ENCODE measurements at regions not wholly inside any gene's neighbourhood (a gene's known extent, or its start where the extent isn't known, plus 50 kb on each side); places are given as distances from the start of the nearest gene placed in this dataset.

- DNase-seq = no peak
- peak; percentile 53 for ATAC-seq
These were observed 99.1 kb upstream of the HDAC4 start for GRCh38 chr2:239499726-239500573.

DNA sequence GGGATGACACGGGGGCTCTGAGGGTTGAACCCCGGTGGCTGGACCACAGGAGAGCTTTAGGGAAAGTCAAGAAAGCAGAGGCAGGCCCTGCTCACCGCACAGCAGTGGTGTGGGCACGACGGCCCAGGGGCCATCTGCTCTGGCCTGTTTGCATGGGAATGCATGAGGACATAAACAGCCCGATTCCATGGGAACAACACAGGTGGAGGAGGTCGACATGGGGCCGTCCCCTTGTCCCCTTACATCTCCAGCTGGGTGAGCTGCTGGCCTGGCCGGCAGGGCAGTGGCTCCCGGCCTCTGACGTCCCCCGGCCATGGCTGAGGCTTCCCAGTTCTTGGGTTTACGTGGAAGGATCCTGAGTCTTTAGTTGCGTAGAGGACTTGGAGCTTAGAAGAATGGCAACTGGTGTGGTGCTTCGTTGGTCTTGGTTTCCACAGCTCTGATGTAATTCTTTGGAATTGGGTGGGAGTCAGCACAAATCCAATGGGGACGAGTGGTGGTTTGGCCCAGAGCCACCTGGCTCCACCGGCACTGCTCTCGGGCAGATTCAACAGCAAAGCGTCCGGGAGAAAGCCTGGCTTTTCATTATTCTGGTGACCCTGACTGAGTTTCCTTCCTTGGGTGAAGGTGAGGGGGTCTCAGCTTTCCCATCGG is 98.3 kb upstream of the HDAC4 start:
- intact Hi-C loops (cut with micrococcal nuclease) = no loop called here
- DNase-seq (peak; percentile 74), ATAC-seq (peak; percentile 86)

More at GRCh38 chr2:239499726-239500573, 99.1 kb upstream of the HDAC4 start:
- intact Hi-C loops (cut with micrococcal nuclease) = no loop called here

- ATAC-seq (no peak), DNase-seq (no peak)
- intact Hi-C loops (cut with micrococcal nuclease) = no loop called here
These were observed 97.8 kb upstream of the HDAC4 start for GRCh38 chr2:239498576-239498975.

GRCh38 chr2:239496700-239497099 is 95.9 kb upstream of the HDAC4 start:
- DNase-seq (no peak), ATAC-seq (no peak)
- intact Hi-C loops (cut with micrococcal nuclease) = no loop called here

- ATAC-seq = no peak
- DNase-seq = no peak
- intact Hi-C loops (cut with micrococcal nuclease) = no loop called here
These were observed 95.0 kb upstream of the HDAC4 start for GRCh38 chr2:239495791-239496233.

- no peak for ATAC-seq
- no peak for DNase-seq
- intact Hi-C loops (cut with micrococcal nuclease) = no loop called here
These were observed 94.4 kb upstream of the HDAC4 start for GRCh38 chr2:239495175-239495574.

GRCh38 chr2:239494578-239494977 is 93.8 kb upstream of the HDAC4 start:
- no peak for DNase-seq
- ATAC-seq = no peak
- intact Hi-C loops (cut with micrococcal nuclease) = no loop called here

- intact Hi-C loops (cut with micrococcal nuclease) = no loop called here
- DNase-seq = no peak
- no peak for ATAC-seq
These were observed 88.7 kb upstream of the HDAC4 start for GRCh38 chr2:239489481-239489880.

- intact Hi-C loops (cut with micrococcal nuclease) = no loop called here
- DNase-seq = no peak
- ATAC-seq = no peak
These were observed 87.3 kb upstream of the HDAC4 start for GRCh38 chr2:239488125-239488524.

- no peak for ATAC-seq
- no peak for DNase-seq
- intact Hi-C loops (cut with micrococcal nuclease) = no loop called here
These were observed 86.5 kb upstream of the HDAC4 start for GRCh38 chr2:239487272-239487671.

- no peak for ATAC-seq
- intact Hi-C loops (cut with micrococcal nuclease) = no loop called here
- no peak for DNase-seq
These were observed 84.8 kb upstream of the HDAC4 start for GRCh38 chr2:239485622-239486021.

DNA sequence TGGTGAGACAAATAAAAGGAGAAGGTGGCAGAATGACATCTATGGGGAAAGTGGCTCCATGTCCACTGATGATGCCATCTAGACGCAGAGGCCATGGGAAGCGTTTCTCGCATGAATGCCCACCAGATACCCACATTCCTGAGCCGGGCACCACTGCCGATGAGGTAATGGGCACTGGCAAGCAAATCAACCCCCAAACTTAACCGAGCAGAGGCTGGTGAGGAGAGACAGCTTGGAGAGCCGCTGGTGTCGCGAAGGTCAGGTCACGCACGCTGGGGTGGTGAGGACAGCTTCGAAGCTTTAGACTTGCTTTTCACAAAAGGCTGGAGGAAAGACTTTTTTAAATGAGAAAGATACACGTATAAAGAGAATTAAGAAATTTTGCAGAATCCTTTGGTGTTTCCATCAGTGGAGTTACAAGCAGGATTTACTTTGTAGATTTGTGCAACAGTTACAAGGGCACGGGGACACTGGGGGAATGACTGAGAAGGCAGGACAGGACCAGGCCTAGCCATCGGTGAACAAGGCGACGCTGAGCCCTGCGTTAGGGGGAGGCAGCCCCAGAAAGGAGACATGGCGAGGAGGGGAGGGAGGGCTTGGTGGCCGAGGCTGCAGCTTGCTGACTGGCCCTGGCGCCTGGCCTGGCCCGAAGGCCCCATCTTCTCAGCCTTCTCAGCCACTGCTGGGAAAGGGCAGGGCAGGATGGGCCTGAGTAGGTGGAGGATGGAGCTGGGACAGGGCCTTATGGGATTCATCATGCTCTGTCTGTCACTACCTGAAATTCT is 83.9 kb upstream of the HDAC4 start:
- DNase-seq (no peak), ATAC-seq (no peak)
- intact Hi-C loops (cut with micrococcal nuclease) = no loop called here

GRCh38 chr2:239482778-239483712 is 82.2 kb upstream of the HDAC4 start:
- DNase-seq (no peak), ATAC-seq (no peak)
- intact Hi-C loops (cut with micrococcal nuclease) = no loop called here

DNA sequence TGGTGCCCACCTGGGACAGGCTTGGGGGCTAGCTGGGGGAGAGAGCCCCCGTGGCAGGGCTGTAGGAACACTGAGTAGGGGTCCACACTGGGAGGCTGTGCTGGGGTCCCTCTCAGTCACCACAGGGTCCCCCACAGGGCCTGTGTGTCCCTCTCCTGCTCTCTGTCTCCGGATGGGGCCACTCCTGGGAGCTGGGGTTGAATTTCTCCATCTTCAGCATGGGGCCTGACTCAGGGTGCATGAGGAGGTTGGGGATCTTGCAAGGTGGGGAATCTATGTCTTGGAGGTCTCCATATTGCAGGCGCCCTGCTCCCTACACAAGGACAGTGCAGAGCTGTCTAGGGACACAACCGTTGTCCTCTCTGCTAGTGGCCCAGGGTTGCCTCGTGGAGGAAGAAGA is 78.7 kb upstream of the HDAC4 start:
- intact Hi-C loops (cut with micrococcal nuclease) = no loop called here
- ATAC-seq (no peak), DNase-seq (no peak)

GRCh38 chr2:239477591-239477990 is 76.8 kb upstream of the HDAC4 start:
- no peak for DNase-seq
- no peak for ATAC-seq
- intact Hi-C loops (cut with micrococcal nuclease) = no loop called here

DNA sequence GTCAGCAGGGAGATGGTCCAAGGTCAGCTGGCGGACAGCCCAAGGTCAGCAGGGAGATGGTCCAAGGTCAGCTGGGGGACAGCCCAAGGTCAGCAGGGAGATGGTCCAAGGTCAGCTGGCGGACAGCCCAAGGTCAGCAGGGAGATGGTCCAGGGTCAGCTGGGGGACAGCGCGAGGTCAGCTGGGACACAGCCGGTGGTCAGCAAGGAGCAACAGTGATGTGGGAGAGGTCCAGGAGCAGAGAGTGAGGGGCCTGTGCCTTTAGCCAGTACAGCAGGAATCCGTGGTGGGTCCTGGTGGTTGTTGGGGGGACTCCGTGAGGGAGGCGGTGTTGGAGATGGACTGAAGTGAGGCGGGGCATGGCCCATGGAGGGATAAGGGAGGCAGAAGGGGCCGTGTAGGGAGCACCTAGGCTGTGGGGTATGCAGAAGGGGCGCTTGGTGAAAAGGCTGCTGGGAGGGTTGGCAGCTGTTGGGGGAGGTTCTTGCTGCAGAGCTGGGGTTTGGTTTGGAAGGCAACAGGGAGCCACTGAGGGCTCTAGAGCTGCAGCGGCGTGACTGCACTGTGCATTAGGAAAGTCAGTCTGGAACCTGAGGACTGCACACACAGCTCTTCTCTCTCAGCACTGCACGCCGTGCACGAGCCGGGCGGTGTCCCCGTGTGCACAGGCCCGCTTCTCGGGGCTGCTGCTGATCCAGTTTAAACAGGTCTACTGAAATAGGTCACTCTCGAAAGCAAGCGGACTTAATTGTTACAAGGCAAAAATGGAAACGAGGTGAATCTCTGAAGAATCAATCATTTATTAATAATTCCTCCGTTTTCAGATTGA is 76.2 kb upstream of the HDAC4 start:
- intact Hi-C loops (cut with micrococcal nuclease) = no loop called here
- ATAC-seq (no peak), DNase-seq (no peak)

- ATAC-seq = no peak
- DNase-seq = no peak
These were observed 75.4 kb upstream of the HDAC4 start for GRCh38 chr2:239476029-239476756.

More at GRCh38 chr2:239476029-239476756, 75.4 kb upstream of the HDAC4 start:
- intact Hi-C loops (cut with micrococcal nuclease) = no loop called here

All from left ventricle myocardium superior (tissue), 1 donor.